ENCODE measurements at regions not wholly inside any gene's neighbourhood (a gene's known extent, or its start where the extent isn't known, plus 50 kb on each side); places are given as distances from the start of the nearest gene placed in this dataset.

DNA sequence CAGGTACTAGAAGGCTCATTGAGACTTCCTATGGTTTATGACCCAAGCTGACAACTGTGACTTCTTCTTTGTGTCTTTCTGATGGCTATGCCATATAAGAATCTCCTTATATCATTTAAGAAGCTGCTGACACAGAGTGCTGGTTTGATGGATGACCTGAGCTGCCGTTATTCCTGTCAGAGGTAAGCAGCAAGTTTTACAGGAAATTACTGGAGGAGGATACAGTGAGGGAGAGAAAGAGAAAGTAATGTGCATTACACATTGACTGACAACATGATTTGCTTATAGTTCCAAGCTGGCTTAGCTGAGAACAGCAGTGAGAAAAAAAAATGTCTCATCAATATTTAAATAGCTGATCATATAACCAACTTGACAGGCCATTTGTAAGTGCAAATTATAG is 981.4 kb downstream of the FSCB start:
- TF ChIP-seq, protein P1, sequence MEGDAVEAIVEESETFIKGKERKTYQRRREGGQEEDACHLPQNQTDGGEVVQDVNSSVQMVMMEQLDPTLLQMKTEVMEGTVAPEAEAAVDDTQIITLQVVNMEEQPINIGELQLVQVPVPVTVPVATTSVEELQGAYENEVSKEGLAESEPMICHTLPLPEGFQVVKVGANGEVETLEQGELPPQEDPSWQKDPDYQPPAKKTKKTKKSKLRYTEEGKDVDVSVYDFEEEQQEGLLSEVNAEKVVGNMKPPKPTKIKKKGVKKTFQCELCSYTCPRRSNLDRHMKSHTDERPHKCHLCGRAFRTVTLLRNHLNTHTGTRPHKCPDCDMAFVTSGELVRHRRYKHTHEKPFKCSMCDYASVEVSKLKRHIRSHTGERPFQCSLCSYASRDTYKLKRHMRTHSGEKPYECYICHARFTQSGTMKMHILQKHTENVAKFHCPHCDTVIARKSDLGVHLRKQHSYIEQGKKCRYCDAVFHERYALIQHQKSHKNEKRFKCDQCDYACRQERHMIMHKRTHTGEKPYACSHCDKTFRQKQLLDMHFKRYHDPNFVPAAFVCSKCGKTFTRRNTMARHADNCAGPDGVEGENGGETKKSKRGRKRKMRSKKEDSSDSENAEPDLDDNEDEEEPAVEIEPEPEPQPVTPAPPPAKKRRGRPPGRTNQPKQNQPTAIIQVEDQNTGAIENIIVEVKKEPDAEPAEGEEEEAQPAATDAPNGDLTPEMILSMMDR (IDR thresholded peaks at IDR 0.05) = no peak
- TF ChIP-seq SIN3A (IDR thresholded peaks at IDR 0.05; ENCODE audit: borderline replicate concordance, insufficient read depth, low read depth, low read length) (no peak), POLR2AphosphoS5 (IDR thresholded peaks at IDR 0.05; ENCODE audit: low read depth, low read length) (no peak), TCF7L2 (IDR thresholded peaks at IDR 0.05; ENCODE audit: low read depth, low read length) (no peak)
- TF ChIP-seq, protein P2, sequence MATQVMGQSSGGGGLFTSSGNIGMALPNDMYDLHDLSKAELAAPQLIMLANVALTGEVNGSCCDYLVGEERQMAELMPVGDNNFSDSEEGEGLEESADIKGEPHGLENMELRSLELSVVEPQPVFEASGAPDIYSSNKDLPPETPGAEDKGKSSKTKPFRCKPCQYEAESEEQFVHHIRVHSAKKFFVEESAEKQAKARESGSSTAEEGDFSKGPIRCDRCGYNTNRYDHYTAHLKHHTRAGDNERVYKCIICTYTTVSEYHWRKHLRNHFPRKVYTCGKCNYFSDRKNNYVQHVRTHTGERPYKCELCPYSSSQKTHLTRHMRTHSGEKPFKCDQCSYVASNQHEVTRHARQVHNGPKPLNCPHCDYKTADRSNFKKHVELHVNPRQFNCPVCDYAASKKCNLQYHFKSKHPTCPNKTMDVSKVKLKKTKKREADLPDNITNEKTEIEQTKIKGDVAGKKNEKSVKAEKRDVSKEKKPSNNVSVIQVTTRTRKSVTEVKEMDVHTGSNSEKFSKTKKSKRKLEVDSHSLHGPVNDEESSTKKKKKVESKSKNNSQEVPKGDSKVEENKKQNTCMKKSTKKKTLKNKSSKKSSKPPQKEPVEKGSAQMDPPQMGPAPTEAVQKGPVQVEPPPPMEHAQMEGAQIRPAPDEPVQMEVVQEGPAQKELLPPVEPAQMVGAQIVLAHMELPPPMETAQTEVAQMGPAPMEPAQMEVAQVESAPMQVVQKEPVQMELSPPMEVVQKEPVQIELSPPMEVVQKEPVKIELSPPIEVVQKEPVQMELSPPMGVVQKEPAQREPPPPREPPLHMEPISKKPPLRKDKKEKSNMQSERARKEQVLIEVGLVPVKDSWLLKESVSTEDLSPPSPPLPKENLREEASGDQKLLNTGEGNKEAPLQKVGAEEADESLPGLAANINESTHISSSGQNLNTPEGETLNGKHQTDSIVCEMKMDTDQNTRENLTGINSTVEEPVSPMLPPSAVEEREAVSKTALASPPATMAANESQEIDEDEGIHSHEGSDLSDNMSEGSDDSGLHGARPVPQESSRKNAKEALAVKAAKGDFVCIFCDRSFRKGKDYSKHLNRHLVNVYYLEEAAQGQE (IDR thresholded peaks at IDR 0.05; ENCODE audit: insufficient read depth in 1 of 2, low read depth in 2 of 2, low read length in 1 of 2) = no peak
- Histone ChIP-seq H3K36me3 (ENCODE audit: control insufficient read depth, insufficient read depth, low read length) (no peaks in the 10 kb centered on the region), H3K27me3 (ENCODE audit: control insufficient read depth, insufficient read depth, low read length) (no peaks in the 10 kb centered on the region), H3K4me1 (ENCODE audit: control insufficient read depth, insufficient read depth, low read length) (no peaks in the 10 kb centered on the region), H3K4me3 (ENCODE audit: low read depth in 2 of 2, low read length in 2 of 2) (no peak overlapping the region), H3K27ac (ENCODE audit: low read length) (no peak overlapping the region), H3K9me3 (ENCODE audit: control insufficient read depth, insufficient read depth, low read depth, low read length) (no peaks in the 10 kb centered on the region)
- ATAC-seq (no peak), DNase-seq (ENCODE audit: low read depth, low spot score) (no peak)
- CTCF ChIA-PET = no interaction called here
- intact Hi-C loops (cut with micrococcal nuclease; ENCODE audit: unreplicated experiment) (no loop called here), in situ Hi-C loops (cut with HindIII; ENCODE audit: low pct_unique_long_range_greater_than_20kb, low sequenced_read_pairs) (no loop called here)
- BruUV-seq (replicated peaks) = no TSS peak
- POLR2A ChIA-PET = no interaction called here

DNA sequence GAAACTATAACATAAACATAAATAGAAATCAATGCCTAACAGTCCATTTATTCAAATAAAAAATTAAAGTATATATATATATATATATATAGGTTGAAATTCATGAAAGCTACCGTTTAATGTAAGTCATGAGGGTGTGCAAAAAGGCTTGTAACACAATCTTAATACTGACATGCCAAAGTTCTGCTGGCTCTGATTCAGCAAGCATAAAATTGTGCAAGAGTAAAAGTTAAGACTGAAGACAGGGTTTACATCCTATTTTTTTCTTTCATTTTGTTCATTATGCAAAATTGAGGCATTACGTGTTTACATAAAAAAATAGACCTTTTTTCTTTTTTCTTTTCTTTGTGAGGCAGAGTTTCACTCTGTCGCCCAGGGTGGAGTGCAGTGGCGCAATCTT is 984.2 kb downstream of the FSCB start:
- no peak overlapping the region for H3K27ac ChIP-seq (ENCODE audit: low read length)
- intact Hi-C loops (cut with micrococcal nuclease; ENCODE audit: unreplicated experiment) = no loop called here
- no peak overlapping the region for H3K4me3 ChIP-seq (ENCODE audit: low read depth in 2 of 2, low read length in 2 of 2)
- ChIA-PET POLR2A (no interaction called here), CTCF (no interaction called here)
- H3K36me3 ChIP-seq (ENCODE audit: control insufficient read depth, insufficient read depth, low read length) = no peaks in the 10 kb centered on the region
- no peaks in the 10 kb centered on the region for H3K9me3 ChIP-seq (ENCODE audit: control insufficient read depth, insufficient read depth, low read depth, low read length)
- BruUV-seq (replicated peaks) = no TSS peak
- in situ Hi-C loops (cut with HindIII; ENCODE audit: low pct_unique_long_range_greater_than_20kb, low sequenced_read_pairs) = no loop called here
- ATAC-seq (no peak), DNase-seq (ENCODE audit: low read depth, low spot score) (no peak)
- H3K4me1 ChIP-seq (ENCODE audit: control insufficient read depth, insufficient read depth, low read length) = no peaks in the 10 kb centered on the region
- no peak for TF ChIP-seq SIN3A (IDR thresholded peaks at IDR 0.05; ENCODE audit: borderline replicate concordance, insufficient read depth, low read depth, low read length)
- TF ChIP-seq, protein P2 (IDR thresholded peaks at IDR 0.05; ENCODE audit: insufficient read depth in 1 of 2, low read depth in 2 of 2, low read length in 1 of 2) = no peak
- H3K27me3 ChIP-seq (ENCODE audit: control insufficient read depth, insufficient read depth, low read length) = no peaks in the 10 kb centered on the region

Data from Panc1 (cell line).